Colonic mucosa (tissue), 4 donors: ENCODE measurements at regions not wholly inside any gene's neighbourhood (a gene's known extent, or its start where the extent isn't known, plus 50 kb on each side); places are given as distances from the start of the nearest gene placed in this dataset.
"Not testable (repeated sequence)": the region's sequence is repeated elsewhere in the genome, so short reads cannot be mapped to it uniquely, and the experiment has no call there.

Experiments
- DNase-seq: peaks from one replicate; pipeline ENCODE4 v3.0.0-alpha.2; 2020
- H3K27ac ChIP-seq: fragments of 200-600 bp; one replicate; pipeline ENCODE4 v1.8.0; 2021
- H3K27me3 ChIP-seq: fragments of 200-600 bp; one replicate; pipeline ENCODE4 v1.8.0; 2021
- H3K36me3 ChIP-seq: fragments of 200-600 bp; one replicate; pipeline ENCODE4 v1.8.0; 2021
- H3K4me1 ChIP-seq: fragments of 200-600 bp; one replicate; pipeline ENCODE4 v1.8.0; 2021; ENCODE audit warnings: mild to moderate bottlenecking
- H3K4me3 ChIP-seq: fragments of 200-600 bp; one replicate; pipeline ENCODE4 v1.8.0; 2021
- H3K9ac ChIP-seq, 2 donors: one replicate each; pipeline ENCODE4 v1.7.0; 2013; ENCODE audit warnings: control low read depth in 2 of 2, low read depth in 2 of 2, low read length in 2 of 2
- H3K9me3 ChIP-seq: fragments of 200-600 bp; one replicate; pipeline ENCODE4 v1.8.0; 2021
- intact Hi-C: fragments of 100-400 bp; cut with DNase I; formaldehyde crosslinking; loops from one replicate; pipeline ENCODE4 v1.14.1; 2022
- donor health status: healthy.
- donor health status: DM: no; HTN: no; CAD: no.
- donor health status: DM: no; HTN: no; CAD: no.

DNA sequence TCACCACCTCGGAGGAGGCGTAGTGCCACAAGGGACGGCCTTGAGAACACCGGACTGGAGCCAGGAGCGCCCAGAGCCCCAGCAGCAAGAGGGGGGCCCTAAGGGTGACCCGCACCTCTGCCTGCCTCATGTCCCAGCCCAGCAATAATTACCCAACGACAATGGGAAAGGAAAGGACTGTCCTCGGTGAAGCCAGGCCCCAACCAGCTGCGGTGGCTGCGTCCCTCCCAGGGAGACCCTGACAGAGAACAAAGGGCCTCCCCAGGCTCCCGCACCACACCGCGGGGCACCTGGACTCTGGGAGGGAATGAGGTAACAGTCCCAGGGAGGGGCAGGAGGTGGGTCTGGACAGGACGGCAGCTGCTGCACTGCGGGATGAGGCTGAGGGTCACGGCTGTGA is 493.4 kb downstream of the GOLGA6L6 start:
- H3K27ac ChIP-seq, H3K36me3 ChIP-seq, intact Hi-C loops, H3K27me3 ChIP-seq, DNase-seq, H3K9me3 ChIP-seq, H3K4me1 ChIP-seq, H3K4me3 ChIP-seq, H3K9ac ChIP-seq: not testable (repeated sequence)

DNA sequence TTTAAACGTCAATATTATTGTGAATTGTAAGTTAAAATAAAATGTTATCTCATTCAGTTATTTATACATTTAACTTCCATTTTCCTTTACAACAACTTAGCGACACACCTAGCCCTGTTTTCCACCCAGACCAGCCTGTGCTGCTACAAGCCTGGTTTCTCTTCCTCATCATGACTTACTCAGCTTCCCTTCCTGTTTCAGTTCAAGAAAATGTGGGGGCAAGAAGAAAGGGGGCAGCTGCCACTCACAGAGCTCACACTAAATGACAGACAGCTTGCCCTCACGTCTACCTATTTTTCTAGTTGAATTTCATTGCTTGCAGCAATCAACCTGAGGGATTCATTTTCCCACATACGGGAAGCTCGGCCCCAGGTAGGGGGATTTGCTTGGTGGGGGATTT is 496.4 kb downstream of the GOLGA6L6 start:
- H3K4me3 ChIP-seq, H3K9ac ChIP-seq, H3K36me3 ChIP-seq, H3K27me3 ChIP-seq, intact Hi-C loops, DNase-seq, H3K9me3 ChIP-seq, H3K27ac ChIP-seq, H3K4me1 ChIP-seq: not testable (repeated sequence)

DNA sequence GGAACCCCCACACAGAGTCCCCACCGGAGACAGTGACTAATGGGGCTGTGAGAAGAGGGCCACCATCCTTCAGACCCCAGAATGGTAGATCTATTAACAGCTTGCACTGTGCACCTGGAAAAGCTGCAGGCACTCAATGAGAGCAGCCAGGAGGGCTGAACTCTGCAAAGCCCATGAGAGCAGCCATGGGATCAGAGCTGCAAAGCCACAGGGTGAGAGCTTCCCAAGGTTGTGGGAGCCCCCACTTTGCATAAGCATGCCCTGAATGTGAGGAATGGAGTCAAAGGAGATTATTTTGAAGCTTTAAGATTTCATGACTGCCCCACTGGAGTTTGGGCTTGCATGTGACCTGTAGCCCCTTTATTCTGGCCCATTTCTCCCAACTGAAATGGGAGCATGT is 500.9 kb downstream of the GOLGA6L6 start:
- H3K27ac ChIP-seq, H3K9ac ChIP-seq, H3K4me3 ChIP-seq, H3K36me3 ChIP-seq, H3K9me3 ChIP-seq, DNase-seq, H3K4me1 ChIP-seq, H3K27me3 ChIP-seq, intact Hi-C loops: not testable (repeated sequence)

- H3K4me1 ChIP-seq, H3K36me3 ChIP-seq, intact Hi-C loops, H3K4me3 ChIP-seq, H3K27me3 ChIP-seq, DNase-seq, H3K9me3 ChIP-seq, H3K27ac ChIP-seq, H3K9ac ChIP-seq: not testable (repeated sequence)
These were observed 516.6 kb downstream of the GOLGA6L6 start for GRCh38 chr15:20025040-20025439.

DNA sequence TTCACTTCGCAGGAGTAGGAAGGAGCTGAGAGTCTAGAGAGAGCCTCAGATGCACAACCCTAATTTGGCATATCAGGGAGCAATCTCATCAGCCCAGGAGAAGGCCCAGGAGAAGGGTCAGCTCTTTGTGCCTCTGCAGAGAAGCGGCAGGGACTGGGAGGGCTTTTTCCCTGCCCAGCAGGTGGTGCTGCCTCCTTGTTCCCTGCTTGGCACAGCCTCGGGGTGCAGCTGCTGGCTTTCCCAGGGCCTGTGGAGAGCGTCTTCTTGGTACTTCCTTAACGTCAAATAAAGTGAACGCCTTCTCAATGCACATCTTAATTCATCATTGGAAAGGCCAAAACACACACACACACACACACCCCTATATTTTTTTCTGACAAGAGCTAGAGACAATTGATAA is 519.3 kb downstream of the GOLGA6L6 start:
- intact Hi-C loops, DNase-seq, H3K4me3 ChIP-seq: not testable (repeated sequence)

DNA sequence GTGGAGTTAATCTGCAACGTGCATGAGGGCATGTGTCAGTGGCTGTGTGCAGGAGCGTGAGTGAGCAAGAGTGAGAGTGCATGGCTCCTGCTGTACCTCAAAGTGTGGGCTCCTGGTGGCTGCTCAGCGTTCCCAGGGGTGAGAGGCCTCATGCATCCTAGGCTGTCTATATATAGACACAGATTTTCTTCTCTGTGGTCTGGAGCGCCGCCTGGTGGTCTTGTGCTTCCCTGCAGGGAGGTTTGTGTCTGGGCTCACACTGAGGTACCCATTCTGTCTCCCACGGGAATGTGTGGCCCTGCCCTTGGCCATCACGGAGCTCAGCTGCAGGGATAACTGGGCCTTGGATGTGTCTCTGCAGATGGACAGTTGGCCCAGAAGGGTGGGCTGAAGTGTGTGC is 520.2 kb downstream of the GOLGA6L6 start:
- not testable (repeated sequence) for H3K36me3 ChIP-seq, H3K9ac ChIP-seq, H3K4me3 ChIP-seq

More for the DNA sequence above, 519.3 kb downstream of the GOLGA6L6 start:
- not testable (repeated sequence) for H3K9me3 ChIP-seq, H3K9ac ChIP-seq, H3K27ac ChIP-seq, H3K27me3 ChIP-seq, H3K4me1 ChIP-seq, H3K36me3 ChIP-seq

DNA sequence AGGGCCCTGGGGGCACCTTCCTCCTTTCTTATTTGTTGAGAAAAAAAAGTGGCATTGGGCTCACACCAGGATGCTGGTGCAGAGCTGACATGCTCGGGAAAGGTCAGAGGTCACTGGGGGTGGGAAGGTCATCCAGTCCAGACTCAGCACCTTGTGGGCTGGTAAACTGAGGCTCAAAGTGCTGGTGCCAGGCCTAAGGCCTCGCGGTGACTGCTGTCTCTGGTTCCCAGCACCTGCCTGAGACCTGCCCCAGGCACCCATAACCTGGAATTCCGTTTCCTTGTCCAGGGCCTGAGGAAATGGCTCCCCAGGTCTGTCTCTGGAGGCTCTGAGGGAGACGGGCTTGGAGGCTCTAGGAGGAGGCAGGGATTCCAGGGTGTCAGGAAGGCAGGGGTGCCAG is 521.0 kb downstream of the GOLGA6L6 start:
- intact Hi-C loops, H3K36me3 ChIP-seq, H3K9ac ChIP-seq: not testable (repeated sequence)

More for the DNA sequence above, 520.2 kb downstream of the GOLGA6L6 start:
- H3K27me3 ChIP-seq, H3K27ac ChIP-seq, intact Hi-C loops, DNase-seq, H3K4me1 ChIP-seq, H3K9me3 ChIP-seq: not testable (repeated sequence)

DNA sequence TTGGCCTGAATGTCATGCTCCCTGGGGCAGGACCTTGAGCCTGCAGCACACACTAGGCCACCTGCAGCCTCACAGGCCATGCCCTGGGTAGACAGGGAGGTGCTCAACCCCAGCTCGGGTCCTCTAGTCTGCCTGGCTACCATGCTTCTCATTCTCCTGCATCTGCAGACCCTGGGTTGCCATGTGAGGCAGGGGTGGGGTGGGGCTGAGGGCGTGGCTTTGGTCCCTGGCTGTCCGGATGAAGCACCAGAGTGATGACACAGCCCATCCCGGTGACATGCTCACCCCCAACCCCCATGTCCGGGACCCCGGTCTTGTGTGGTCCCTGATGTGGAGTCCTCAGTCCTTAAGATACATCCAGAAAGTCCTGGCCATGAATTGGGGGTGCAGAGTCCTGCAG is 521.8 kb downstream of the GOLGA6L6 start:
- H3K27me3 ChIP-seq, H3K9ac ChIP-seq, intact Hi-C loops, H3K9me3 ChIP-seq, H3K27ac ChIP-seq, DNase-seq, H3K36me3 ChIP-seq, H3K4me3 ChIP-seq, H3K4me1 ChIP-seq: not testable (repeated sequence)

More for the DNA sequence above, 521.0 kb downstream of the GOLGA6L6 start:
- not testable (repeated sequence) for H3K4me3 ChIP-seq, H3K4me1 ChIP-seq, DNase-seq, H3K27me3 ChIP-seq, H3K27ac ChIP-seq, H3K9me3 ChIP-seq

GRCh38 chr15:20017581-20017980 is 524.0 kb downstream of the GOLGA6L6 start:
- H3K4me1 ChIP-seq, intact Hi-C loops, H3K36me3 ChIP-seq, H3K27me3 ChIP-seq, DNase-seq, H3K9ac ChIP-seq, H3K9me3 ChIP-seq, H3K4me3 ChIP-seq, H3K27ac ChIP-seq: not testable (repeated sequence)

DNA sequence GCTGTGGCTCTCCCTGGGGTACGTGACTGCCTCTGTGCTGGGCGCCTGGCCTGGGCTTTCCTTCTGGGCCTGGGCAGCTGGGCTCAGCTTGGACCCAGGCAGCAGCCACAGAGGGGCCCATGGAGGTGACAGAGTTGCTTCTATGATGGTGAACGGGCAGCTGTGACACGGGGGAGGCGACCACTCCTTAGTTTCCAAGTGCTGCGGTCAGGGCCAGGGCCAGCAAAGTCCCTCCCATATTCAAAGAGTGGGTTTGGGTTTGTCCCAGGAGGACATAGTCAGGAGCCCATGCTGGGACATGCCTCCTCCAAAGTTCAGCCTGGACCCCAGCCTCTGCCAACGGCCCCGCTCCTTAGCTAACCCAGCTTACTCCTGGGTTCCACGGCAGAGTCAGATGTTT is 524.7 kb downstream of the GOLGA6L6 start:
- H3K36me3 ChIP-seq, H3K9ac ChIP-seq, H3K9me3 ChIP-seq, H3K4me1 ChIP-seq, H3K27me3 ChIP-seq, intact Hi-C loops, H3K4me3 ChIP-seq, H3K27ac ChIP-seq, DNase-seq: not testable (repeated sequence)

- H3K4me3 ChIP-seq, H3K9me3 ChIP-seq, H3K9ac ChIP-seq, H3K36me3 ChIP-seq, DNase-seq, H3K27ac ChIP-seq, intact Hi-C loops, H3K27me3 ChIP-seq, H3K4me1 ChIP-seq: not testable (repeated sequence)
These were observed 528.8 kb downstream of the GOLGA6L6 start for GRCh38 chr15:20012837-20013236.

GRCh38 chr15:20010759-20011158 is 530.8 kb downstream of the GOLGA6L6 start:
- H3K27me3 ChIP-seq, H3K27ac ChIP-seq, H3K9me3 ChIP-seq, intact Hi-C loops, H3K4me3 ChIP-seq, H3K4me1 ChIP-seq, H3K36me3 ChIP-seq, DNase-seq, H3K9ac ChIP-seq: not testable (repeated sequence)

GRCh38 chr15:20009619-20010018 is 532.0 kb downstream of the GOLGA6L6 start:
- H3K4me3 ChIP-seq, H3K36me3 ChIP-seq, H3K27me3 ChIP-seq, H3K4me1 ChIP-seq, DNase-seq, H3K9ac ChIP-seq, H3K27ac ChIP-seq, H3K9me3 ChIP-seq, intact Hi-C loops: not testable (repeated sequence)

GRCh38 chr15:20007338-20007737 is 534.3 kb downstream of the GOLGA6L6 start:
- H3K4me3 ChIP-seq, H3K4me1 ChIP-seq, H3K36me3 ChIP-seq, H3K27me3 ChIP-seq, intact Hi-C loops, H3K9me3 ChIP-seq, H3K27ac ChIP-seq, H3K9ac ChIP-seq, DNase-seq: not testable (repeated sequence)
